ENCODE measurements at regions not wholly inside any gene's neighbourhood (a gene's known extent, or its start where the extent isn't known, plus 50 kb on each side); places are given as distances from the start of the nearest gene placed in this dataset.

- no peak for DNase-seq
These were observed 365.7 kb upstream of the KLHL1 start for GRCh38 chr13:70473907-70474306.

- no peak for DNase-seq
These were observed 360.8 kb upstream of the KLHL1 start for GRCh38 chr13:70469077-70469476.

GRCh38 chr13:70457474-70457873 lies 349.2 kb upstream of the KLHL1 start:
- DNase-seq = no peak

GRCh38 chr13:70448820-70449219 lies 340.6 kb upstream of the KLHL1 start:
- no peak for DNase-seq

GRCh38 chr13:70432276-70432805 lies 324.1 kb upstream of the KLHL1 start:
- no peak for DNase-seq

GRCh38 chr13:70430256-70430655 lies 322.0 kb upstream of the KLHL1 start:
- no peak for DNase-seq

GRCh38 chr13:70424928-70425327 lies 316.7 kb upstream of the KLHL1 start:
- no peak for DNase-seq

- DNase-seq = no peak
These were observed 316.2 kb upstream of the KLHL1 start for GRCh38 chr13:70424428-70424827.

- DNase-seq = no peak
These were observed 306.9 kb upstream of the KLHL1 start for GRCh38 chr13:70415136-70415535.

GRCh38 chr13:70408865-70409264 lies 300.6 kb upstream of the KLHL1 start:
- no peak for DNase-seq

- no peak for DNase-seq
These were observed 299.2 kb upstream of the KLHL1 start for GRCh38 chr13:70407486-70407885.

- no peak for DNase-seq
These were observed 297.0 kb upstream of the KLHL1 start for GRCh38 chr13:70405266-70405665.

- no peak for DNase-seq
These were observed 285.8 kb upstream of the KLHL1 start for GRCh38 chr13:70394031-70394548.

- DNase-seq = no peak
These were observed 283.4 kb upstream of the KLHL1 start for GRCh38 chr13:70391678-70392077.

GRCh38 chr13:70390968-70391367 lies 282.7 kb upstream of the KLHL1 start:
- no peak for DNase-seq

GRCh38 chr13:70390064-70390463 lies 281.8 kb upstream of the KLHL1 start:
- DNase-seq = no peak

GRCh38 chr13:70388935-70389334 lies 280.7 kb upstream of the KLHL1 start:
- no peak for DNase-seq

GRCh38 chr13:70386919-70387318 lies 278.7 kb upstream of the KLHL1 start:
- no peak for DNase-seq

GRCh38 chr13:70385852-70386251 lies 277.6 kb upstream of the KLHL1 start:
- no peak for DNase-seq

GRCh38 chr13:70384156-70384555 lies 275.9 kb upstream of the KLHL1 start:
- DNase-seq = no peak

GRCh38 chr13:70380809-70381208 lies 272.6 kb upstream of the KLHL1 start:
- no peak for DNase-seq

GRCh38 chr13:70375718-70376117 lies 267.5 kb upstream of the KLHL1 start:
- DNase-seq = no peak

- no peak for DNase-seq
These were observed 262.7 kb upstream of the KLHL1 start for GRCh38 chr13:70370924-70371323.

- no peak for DNase-seq
These were observed 258.5 kb upstream of the KLHL1 start for GRCh38 chr13:70366720-70367119.

GRCh38 chr13:70363991-70364390 lies 255.7 kb upstream of the KLHL1 start:
- no peak for DNase-seq

Measured in T-helper 9 cell (primary cell).